Stomach (tissue), 8 donors: ENCODE measurements at regions not wholly inside any gene's neighbourhood (a gene's known extent, or its start where the extent isn't known, plus 50 kb on each side); places are given as distances from the start of the nearest gene placed in this dataset.

Experiments used
- DNase-seq, 2 donors: peaks; one replicate each; pipeline versions ENCODE4 v3.0.0 to v3.0.0-alpha.2; 2013 to 2019
- H3K27ac ChIP-seq, 5 donors: fragments of 200-600 bp in 4 of 5; sonication (generic) in 4 of 5; one replicate each; pipeline ENCODE4 v1.5.1; 2013 to 2019; ENCODE audit warnings: mild to moderate bottlenecking in 1 of 5, moderate library complexity in 1 of 5
- H3K27me3 ChIP-seq, 3 donors: fragments of 200-600 bp; sonication (generic); one replicate each; pipeline ENCODE4 v1.5.1; 2017 to 2019; ENCODE audit warnings: mixed run types in 1 of 3
- H3K36me3 ChIP-seq, 4 donors: fragments of 200-600 bp; sonication (generic); 1 replicate in 3 of 4; 2 replicates in 1 of 4; pipeline ENCODE4 v1.5.1; 2016 to 2019
- H3K4me1 ChIP-seq, 4 donors: fragments of 200-600 bp; sonication (generic); one replicate each; pipeline ENCODE4 v1.5.1; 2016 to 2019
- H3K4me3 ChIP-seq, 4 donors: fragments of 200-600 bp; sonication (generic) in 3 of 4; one replicate each; pipeline ENCODE4 v1.5.1; 2016 to 2019; ENCODE audit warnings: mild to moderate bottlenecking in 1 of 4
- H3K9me3 ChIP-seq, 4 donors: fragments of 200-600 bp; sonication (generic); one replicate each; pipeline ENCODE4 v1.5.1; 2016 to 2019
- CTCF ChIP-seq, 7 experiments: fragments of 450-650 bp in 4 of 7; fragments of 200-600 bp in 3 of 7; sonication (generic) in 3 of 7; IDR thresholded peaks; one replicate each; pipeline ENCODE4 v1.5.1; 2016 to 2019; ENCODE audit warnings: antibody characterized with exemption in 7 of 7, control low read depth in 2 of 7, mild to moderate bottlenecking in 1 of 7
- EP300 ChIP-seq: sonication (generic); formaldehyde crosslinking; IDR thresholded peaks from one replicate; pipeline ENCODE4 v1.6.1; 2017; ENCODE audit warnings: antibody characterized with exemption
- POLR2A ChIP-seq, 4 donors: fragments of 450-650 bp; IDR thresholded peaks; one replicate each; pipeline ENCODE4 v1.6.1; 2016; ENCODE audit warnings: antibody characterized with exemption in 4 of 4, control low read depth in 2 of 4, mild to moderate bottlenecking in 1 of 4, moderate library complexity in 1 of 4
- POLR2AphosphoS5 ChIP-seq, 3 donors: sonication (generic); formaldehyde crosslinking; IDR thresholded peaks; one replicate each; pipeline ENCODE4 v1.6.1; 2016; ENCODE audit warnings: antibody characterized with exemption in 3 of 3
- WGBS, 5 donors: extraction: QIAGEN DNeasy Blood & Tissue Kit in 3 of 5; methylation state at CpG; one replicate each; pipeline versions ENCODE4 v1.1.5 to v1.1.7; 2013 to 2018; 5-methylcytosine and 5-hydroxymethylcytosine counted together
- intact Hi-C: fragments of 100-400 bp; cut with DNase I; formaldehyde crosslinking; loops from one replicate; pipeline ENCODE4 v1.15.1; 2023; ENCODE audit warnings: low total_unique reads
- donor health status: healthy with polysubstance abuse.
- donor health status: Bipolar disorder and iron deficiency.
- donor health status: healthy.

- no peak for TF ChIP-seq EP300
- TF ChIP-seq POLR2AphosphoS5 (IDR thresholded peaks at IDR 0.05) = no peak
- no peak for TF ChIP-seq POLR2A (IDR thresholded peaks at IDR 0.05)
- no peak for TF ChIP-seq CTCF (IDR thresholded peaks at IDR 0.05)
- H3K27me3 ChIP-seq = no peaks in the 10 kb centered on the region
- WGBS, 5 donors = 82 to 88% (median 85%) methylated on average over 8 of the region's 8 CpGs
- H3K4me1 ChIP-seq = peaks cover 0 to 7% (median 1%) of the 10 kb centered on the region in 4 donors
- no peak overlapping the region for H3K4me3 ChIP-seq
- intact Hi-C loops = loop anchor here (5.0 kb wide), 2 partner anchors 245 to 480 kb away; no protein-coding TSS in a partner anchor
- H3K9me3 ChIP-seq = no peaks in the 10 kb centered on the region
- DNase-seq = no peak
- H3K27ac ChIP-seq = no peak overlapping the region
- no peaks in the 10 kb centered on the region for H3K36me3 ChIP-seq
Measured at GRCh38 chr11:19552161-19552560, 160.5 kb upstream of the NAV2 start.

- intact Hi-C loops = loop anchor here (5.0 kb wide), 2 partner anchors 244 to 479 kb away; no protein-coding TSS in a partner anchor
- TF ChIP-seq POLR2AphosphoS5 (IDR thresholded peaks at IDR 0.05) = no peak
- no peak for TF ChIP-seq POLR2A (IDR thresholded peaks at IDR 0.05)
- no peak for TF ChIP-seq EP300
- no peak for TF ChIP-seq CTCF (IDR thresholded peaks at IDR 0.05)
- Histone ChIP-seq H3K9me3 (no peaks in the 10 kb centered on the region), H3K36me3 (no peaks in the 10 kb centered on the region), H3K27me3 (no peaks in the 10 kb centered on the region), H3K27ac (no peak overlapping the region), H3K4me1 (peaks cover 0 to 7% (median 1%) of the 10 kb centered on the region in 4 donors), H3K4me3 (no peak overlapping the region)
- DNase-seq = no peak
- WGBS, 5 donors = 66 to 83% (median 72%) methylated on average over 4 of the region's 4 CpGs
Measured at GRCh38 chr11:19551457-19551856, 161.2 kb upstream of the NAV2 start.

GRCh38 chr11:19547044-19547443, 165.6 kb upstream of the NAV2 start:
- 74 to 95% (median 89%) methylated on average over 3 of the region's 3 CpGs for WGBS, 5 donors
- H3K9me3 ChIP-seq = no peaks in the 10 kb centered on the region
- H3K4me1 ChIP-seq = no peaks in the 10 kb centered on the region
- intact Hi-C loops = no loop called here
- H3K36me3 ChIP-seq = no peaks in the 10 kb centered on the region
- no peak for TF ChIP-seq EP300
- no peak for TF ChIP-seq CTCF (IDR thresholded peaks at IDR 0.05)
- TF ChIP-seq POLR2A (IDR thresholded peaks at IDR 0.05) = no peak
- no peak for TF ChIP-seq POLR2AphosphoS5 (IDR thresholded peaks at IDR 0.05)
- DNase-seq = no peak
- no peaks in the 10 kb centered on the region for H3K27me3 ChIP-seq
- no peak overlapping the region for H3K4me3 ChIP-seq
- H3K27ac ChIP-seq = no peak overlapping the region

GRCh38 chr11:19546325-19546724, 166.3 kb upstream of the NAV2 start:
- Histone ChIP-seq H3K36me3 (no peaks in the 10 kb centered on the region), H3K4me1 (no peaks in the 10 kb centered on the region), H3K9me3 (no peaks in the 10 kb centered on the region), H3K4me3 (no peak overlapping the region), H3K27ac (no peak overlapping the region), H3K27me3 (no peaks in the 10 kb centered on the region)
- TF ChIP-seq CTCF (IDR thresholded peaks at IDR 0.05) = no peak
- TF ChIP-seq EP300 = no peak
- no peak for TF ChIP-seq POLR2A (IDR thresholded peaks at IDR 0.05)
- no peak for TF ChIP-seq POLR2AphosphoS5 (IDR thresholded peaks at IDR 0.05)
- DNase-seq = no peak
- WGBS, 5 donors = 69 to 86% (median 75%) methylated on average over 5 of the region's 5 CpGs
- intact Hi-C loops = no loop called here
